H9 (cell line): ENCODE measurements at regions not wholly inside any gene's neighbourhood (a gene's known extent, or its start where the extent isn't known, plus 50 kb on each side); places are given as distances from the start of the nearest gene placed in this dataset.
"Not testable (repeated sequence)": the region's sequence is repeated elsewhere in the genome, so short reads cannot be mapped to it uniquely, and the experiment has no call there.

ENCODE experiments used
- DNase-seq: peaks from one replicate; pipeline ENCODE4 v3.0.0-alpha.2; 2017
- H2AFZ ChIP-seq: one replicate; pipeline ENCODE4 v1.6.1; 2013; ENCODE audit warnings: mild to moderate bottlenecking, low read length, control low read depth, moderate library complexity
- H2AK5ac ChIP-seq: 2 replicates; pipeline ENCODE4 v1.6.1; 2013; ENCODE audit warnings: low read length, control low read depth, mixed read lengths; ENCODE audit not compliant: insufficient read length
- H2BK120ac ChIP-seq: one replicate; pipeline ENCODE4 v1.6.1; 2013; ENCODE audit warnings: low read depth, mild to moderate bottlenecking, low read length, control low read depth, inconsistent platforms; ENCODE audit not compliant: poor library complexity, severe bottlenecking
- H2BK12ac ChIP-seq: 2 replicates; pipeline ENCODE4 v1.6.1; 2013; ENCODE audit warnings: low read length, control low read depth, mixed read lengths, low read depth; ENCODE audit not compliant: insufficient read length
- H2BK15ac ChIP-seq: 2 replicates; pipeline ENCODE4 v1.6.1; 2013; ENCODE audit warnings: low read depth, low read length, control low read depth
- H2BK20ac ChIP-seq: one replicate; pipeline ENCODE4 v1.6.1; 2013; ENCODE audit warnings: low read depth, mild to moderate bottlenecking, low read length, control low read depth, inconsistent platforms; ENCODE audit not compliant: poor library complexity, severe bottlenecking
- H2BK5ac ChIP-seq: 2 replicates; pipeline ENCODE4 v1.6.1; 2013; ENCODE audit warnings: low read length, control low read depth, mixed read lengths; ENCODE audit not compliant: insufficient read length
- H3K14ac ChIP-seq: 2 replicates; pipeline ENCODE4 v1.6.1; 2013; ENCODE audit warnings: low read length, control low read depth; ENCODE audit not compliant: insufficient read depth
- H3K18ac ChIP-seq: 2 replicates; pipeline ENCODE4 v1.6.1; 2013; ENCODE audit warnings: low read depth, mild to moderate bottlenecking, mixed read lengths, low read length, control low read depth; ENCODE audit not compliant: insufficient read length
- H3K23ac ChIP-seq: 2 replicates; pipeline ENCODE4 v1.6.1; 2013; ENCODE audit warnings: low read length, control low read depth, mixed read lengths, low read depth; ENCODE audit not compliant: insufficient read length
- H3K23me2 ChIP-seq: 2 replicates; pipeline ENCODE4 v1.6.1; 2013; ENCODE audit warnings: low read depth, mild to moderate bottlenecking, mixed read lengths, low read length, control low read depth; ENCODE audit not compliant: insufficient read length, poor library complexity, severe bottlenecking
- H3K27ac ChIP-seq: 2 replicates; pipeline ENCODE4 v1.5.1; 2013; ENCODE audit warnings: low read length, control low read depth, mixed read lengths, low read depth; ENCODE audit not compliant: insufficient read length
- H3K27me3 ChIP-seq: 2 replicates; pipeline ENCODE4 v1.6.1; 2013; ENCODE audit warnings: low read length, control low read depth, inconsistent platforms; ENCODE audit not compliant: insufficient read depth
- H3K4ac ChIP-seq: 2 replicates; pipeline ENCODE4 v1.6.1; 2013; ENCODE audit warnings: low read depth, mild to moderate bottlenecking, control low read depth, inconsistent platforms, low read length, moderate library complexity
- H3K4me1 ChIP-seq: 2 replicates; pipeline ENCODE4 v1.6.1; 2013; ENCODE audit warnings: low read length, control low read depth, inconsistent platforms; ENCODE audit not compliant: insufficient read depth
- H3K4me2 ChIP-seq: 2 replicates; pipeline ENCODE4 v1.6.1; 2013; ENCODE audit warnings: low read length, control low read depth, mixed read lengths; ENCODE audit not compliant: insufficient read length, insufficient read depth
- H3K56ac ChIP-seq: 2 replicates; pipeline ENCODE4 v1.6.1; 2013; ENCODE audit warnings: low read depth, mild to moderate bottlenecking, mixed read lengths, low read length, control low read depth; ENCODE audit not compliant: insufficient read length
- H3K79me1 ChIP-seq: 2 replicates; pipeline ENCODE4 v1.6.1; 2013; ENCODE audit warnings: low read depth, mild to moderate bottlenecking, moderate library complexity, low read length, control low read depth, inconsistent platforms; ENCODE audit not compliant: insufficient read depth, poor library complexity, severe bottlenecking
- H3K79me2 ChIP-seq: 2 replicates; pipeline ENCODE4 v1.6.1; 2013; ENCODE audit warnings: low read length, control low read depth, inconsistent platforms; ENCODE audit not compliant: insufficient read depth
- H3K9ac ChIP-seq: 2 replicates; pipeline ENCODE4 v1.6.1; 2013; ENCODE audit warnings: low read length, control low read depth, mixed read lengths; ENCODE audit not compliant: insufficient read length; ENCODE audit errors: extremely low read depth
- H3K9me3 ChIP-seq: one replicate; pipeline ENCODE4 v1.6.1; 2013; ENCODE audit warnings: low read depth, low read length, inconsistent platforms; ENCODE audit not compliant: control insufficient read depth
- H3T11ph ChIP-seq: one replicate; pipeline ENCODE4 v1.6.1; 2013; ENCODE audit warnings: mild to moderate bottlenecking, low read length, control low read depth, inconsistent platforms
- H4K20me1 ChIP-seq: one replicate; pipeline ENCODE4 v1.6.1; 2013; ENCODE audit not compliant: control insufficient read depth, insufficient read length, insufficient read depth
- H4K5ac ChIP-seq: 2 replicates; pipeline ENCODE4 v1.6.1; 2013; ENCODE audit warnings: low read depth, mild to moderate bottlenecking, mixed read lengths, low read length, control low read depth; ENCODE audit not compliant: insufficient read length
- H4K8ac ChIP-seq: replicated peaks from 2 replicates; pipeline ENCODE4 v1.6.1; 2013; ENCODE audit warnings: low read length, control low read depth, mixed read lengths, low read depth; ENCODE audit not compliant: insufficient read length
- H4K91ac ChIP-seq: 2 replicates; pipeline ENCODE4 v1.6.1; 2013; ENCODE audit warnings: low read depth, mild to moderate bottlenecking, moderate library complexity, mixed read lengths, low read length, control low read depth; ENCODE audit not compliant: insufficient read length
- H3K27ac Mint-ChIP-seq, 3 experiments: 2 replicates in 2 of 3; 3 replicates in 1 of 3; pipeline ENCODE4 v1.8.0; 2020 to 2021; ENCODE audit warnings: mixed read lengths in 3 of 3, mild to moderate bottlenecking in 1 of 3, moderate library complexity in 1 of 3
- H3K27me3 Mint-ChIP-seq: 2 replicates; pipeline ENCODE4 v1.8.0; 2021; ENCODE audit warnings: low read depth, mild to moderate bottlenecking, moderate library complexity, mixed read lengths
- H3K36me3 Mint-ChIP-seq, 3 experiments: 2 replicates in 2 of 3; 3 replicates in 1 of 3; pipeline ENCODE4 v1.8.0; 2020 to 2021; ENCODE audit warnings: low read depth in 3 of 3, mixed read lengths in 3 of 3; ENCODE audit not compliant: insufficient read depth in 1 of 3
- H3K4me1 Mint-ChIP-seq, 2 experiments: 2 replicates each; pipeline ENCODE4 v1.8.0; 2020; ENCODE audit warnings: mixed read lengths in 2 of 2
- H3K4me3 Mint-ChIP-seq, 2 experiments: 2 replicates in 1 of 2; 3 replicates in 1 of 2; pipeline ENCODE4 v1.8.0; 2020 to 2021; ENCODE audit warnings: mild to moderate bottlenecking in 2 of 2, mixed read lengths in 2 of 2, moderate library complexity in 1 of 2
- H3K9me3 Mint-ChIP-seq, 2 experiments: 2 replicates in 1 of 2; 3 replicates in 1 of 2; pipeline ENCODE4 v1.8.0; 2020; ENCODE audit warnings: mild to moderate bottlenecking in 2 of 2, mixed read lengths in 2 of 2, moderate library complexity in 1 of 2
- WGBS: extraction: QIAGEN DNeasy Blood & Tissue Kit; methylation state at CpG from one replicate; pipeline ENCODE4 v1.1.7; 2013; ENCODE audit warnings: missing lambda C conversion rate, low lambda C conversion rate, mixed read lengths; ENCODE audit not compliant: insufficient read length; ENCODE audit errors: extremely low coverage; 5-methylcytosine and 5-hydroxymethylcytosine counted together
- TF ChIP-seq, protein P1 (sequence below): fragments of 200-600 bp; sonication (generic); conservative IDR thresholded peaks from 3 replicates; pipeline ENCODE4 v1.8.0; 2021; ENCODE audit warnings: antibody characterized with exemption, mild to moderate bottlenecking

DNA sequence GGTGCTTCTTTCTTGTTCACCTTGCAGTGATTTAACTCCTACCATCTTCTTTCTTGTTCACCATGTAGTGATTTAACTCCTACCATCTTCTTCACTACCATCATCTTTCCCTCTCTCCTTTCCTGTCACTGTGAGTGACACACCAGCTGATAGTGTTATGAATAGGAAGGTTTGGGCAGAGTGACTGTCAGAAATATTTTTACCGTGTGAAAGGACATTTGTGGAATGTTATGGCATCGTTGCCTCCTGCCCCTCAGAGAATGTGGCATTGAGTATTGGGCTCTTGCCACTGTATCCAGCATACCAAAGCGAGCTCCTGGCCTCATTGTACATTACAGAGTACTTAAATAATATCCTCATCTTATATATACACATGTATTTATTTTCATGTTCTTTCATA, 90.8 kb upstream of the AMOT start:
- no peak overlapping the region for H4K91ac ChIP-seq
- H3K9ac ChIP-seq, result no peak overlapping the region
- no peak overlapping the region for H3T11ph ChIP-seq
- H3K27ac ChIP-seq, result no peak overlapping the region
- H3K9me3 ChIP-seq, result no peaks in the 10 kb centered on the region
- Mint-ChIP-seq H3K9me3 (no peaks in the 10 kb centered on the region), H3K36me3 (no peaks in the 10 kb centered on the region), H3K4me3 (no peak overlapping the region), H3K27ac (no peak overlapping the region), H3K27me3 (peaks cover 2% of the 10 kb centered on the region; the same call in 1 of the 2 replicates), H3K4me1 (peaks cover 27 to 28% of the 10 kb centered on the region in 2 experiments)
- no peak overlapping the region for H2BK120ac ChIP-seq
- H4K8ac ChIP-seq, result no peak overlapping the region
- no peak overlapping the region for H2BK5ac ChIP-seq
- H4K5ac ChIP-seq, result no peak overlapping the region
- H2AK5ac ChIP-seq, result no peak overlapping the region
- DNase-seq, result no peak
- no peak overlapping the region for H3K56ac ChIP-seq
- H3K4me1 ChIP-seq, result peaks cover 6% of the 10 kb centered on the region; the same call in 1 of the 2 replicates
- no peaks in the 10 kb centered on the region for H3K79me1 ChIP-seq
- H3K18ac ChIP-seq, result no peak overlapping the region
- no peak overlapping the region for H3K4ac ChIP-seq
- no peak overlapping the region for H3K4me2 ChIP-seq
- H2BK15ac ChIP-seq, result no peak overlapping the region
- no peak overlapping the region for H2BK12ac ChIP-seq
- no peaks in the 10 kb centered on the region for H3K27me3 ChIP-seq
- no CpG with 5 or more reads among the region's 3 CpGs for WGBS
- no peaks in the 10 kb centered on the region for H3K79me2 ChIP-seq
- no peak overlapping the region for H2BK20ac ChIP-seq
- no peaks in the 10 kb centered on the region for H3K23me2 ChIP-seq
- no peak overlapping the region for H3K14ac ChIP-seq
- no peak overlapping the region for H2AFZ ChIP-seq
- TF ChIP-seq, protein P1, sequence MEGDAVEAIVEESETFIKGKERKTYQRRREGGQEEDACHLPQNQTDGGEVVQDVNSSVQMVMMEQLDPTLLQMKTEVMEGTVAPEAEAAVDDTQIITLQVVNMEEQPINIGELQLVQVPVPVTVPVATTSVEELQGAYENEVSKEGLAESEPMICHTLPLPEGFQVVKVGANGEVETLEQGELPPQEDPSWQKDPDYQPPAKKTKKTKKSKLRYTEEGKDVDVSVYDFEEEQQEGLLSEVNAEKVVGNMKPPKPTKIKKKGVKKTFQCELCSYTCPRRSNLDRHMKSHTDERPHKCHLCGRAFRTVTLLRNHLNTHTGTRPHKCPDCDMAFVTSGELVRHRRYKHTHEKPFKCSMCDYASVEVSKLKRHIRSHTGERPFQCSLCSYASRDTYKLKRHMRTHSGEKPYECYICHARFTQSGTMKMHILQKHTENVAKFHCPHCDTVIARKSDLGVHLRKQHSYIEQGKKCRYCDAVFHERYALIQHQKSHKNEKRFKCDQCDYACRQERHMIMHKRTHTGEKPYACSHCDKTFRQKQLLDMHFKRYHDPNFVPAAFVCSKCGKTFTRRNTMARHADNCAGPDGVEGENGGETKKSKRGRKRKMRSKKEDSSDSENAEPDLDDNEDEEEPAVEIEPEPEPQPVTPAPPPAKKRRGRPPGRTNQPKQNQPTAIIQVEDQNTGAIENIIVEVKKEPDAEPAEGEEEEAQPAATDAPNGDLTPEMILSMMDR, result no peak
- H4K20me1 ChIP-seq, result peaks cover 3% of the 10 kb centered on the region
- no peak overlapping the region for H3K23ac ChIP-seq

DNA sequence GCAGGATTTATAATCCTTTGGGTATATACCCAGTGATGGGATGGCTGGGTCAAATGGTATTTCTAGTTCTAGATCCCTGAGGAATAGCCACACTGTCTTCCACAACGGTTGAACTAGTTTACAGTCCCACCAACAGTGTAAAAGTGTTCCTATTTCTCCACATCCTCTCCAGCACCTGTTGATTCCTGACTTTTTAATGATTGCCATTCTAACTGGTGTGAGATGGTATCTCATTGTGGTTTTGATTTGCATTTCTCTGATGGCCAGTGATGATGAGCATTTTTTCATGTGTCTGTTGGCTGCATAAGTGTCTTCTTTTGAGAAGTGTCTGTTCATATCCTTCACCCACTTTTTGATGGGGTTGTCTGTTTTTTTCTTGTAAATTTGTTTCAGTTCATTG, 82.8 kb upstream of the AMOT start:
- H3K9me3 ChIP-seq, H3K79me2 ChIP-seq, H3K27ac Mint-ChIP-seq, H3K4me1 Mint-ChIP-seq, H2BK5ac ChIP-seq, H3K36me3 Mint-ChIP-seq, H2BK120ac ChIP-seq, H2BK12ac ChIP-seq, H3K4me1 ChIP-seq, H3K4me2 ChIP-seq, H3T11ph ChIP-seq, DNase-seq, H3K4ac ChIP-seq, H3K23me2 ChIP-seq, H2AK5ac ChIP-seq, H3K18ac ChIP-seq, H3K56ac ChIP-seq, H2AFZ ChIP-seq, H4K8ac ChIP-seq, H3K27me3 ChIP-seq, H3K14ac ChIP-seq, H3K9ac ChIP-seq, H3K27me3 Mint-ChIP-seq, H3K23ac ChIP-seq, H2BK20ac ChIP-seq, H3K79me1 ChIP-seq, H4K91ac ChIP-seq, H3K9me3 Mint-ChIP-seq, H4K5ac ChIP-seq, H4K20me1 ChIP-seq, H3K27ac ChIP-seq, H3K4me3 Mint-ChIP-seq, H2BK15ac ChIP-seq: not testable (repeated sequence)
- no CpG with 5 or more reads among the region's 1 CpG for WGBS
